Stimulated activated CD4-positive, alpha-beta T cell treated with anti-CD3 and anti-CD28 coated beads, Interleukin-15, amount 100 ng/mL, for 48 hours (primary cell): ENCODE measurements at regions not wholly inside any gene's neighbourhood (a gene's known extent, or its start where the extent isn't known, plus 50 kb on each side); places are given as distances from the start of the nearest gene placed in this dataset.

Source experiments
- DNase-seq, 2 donors: peaks; one replicate each; pipeline ENCODE4 v3.0.0-alpha.2; 2020; ENCODE audit warnings: low read depth in 2 of 2

DNA sequence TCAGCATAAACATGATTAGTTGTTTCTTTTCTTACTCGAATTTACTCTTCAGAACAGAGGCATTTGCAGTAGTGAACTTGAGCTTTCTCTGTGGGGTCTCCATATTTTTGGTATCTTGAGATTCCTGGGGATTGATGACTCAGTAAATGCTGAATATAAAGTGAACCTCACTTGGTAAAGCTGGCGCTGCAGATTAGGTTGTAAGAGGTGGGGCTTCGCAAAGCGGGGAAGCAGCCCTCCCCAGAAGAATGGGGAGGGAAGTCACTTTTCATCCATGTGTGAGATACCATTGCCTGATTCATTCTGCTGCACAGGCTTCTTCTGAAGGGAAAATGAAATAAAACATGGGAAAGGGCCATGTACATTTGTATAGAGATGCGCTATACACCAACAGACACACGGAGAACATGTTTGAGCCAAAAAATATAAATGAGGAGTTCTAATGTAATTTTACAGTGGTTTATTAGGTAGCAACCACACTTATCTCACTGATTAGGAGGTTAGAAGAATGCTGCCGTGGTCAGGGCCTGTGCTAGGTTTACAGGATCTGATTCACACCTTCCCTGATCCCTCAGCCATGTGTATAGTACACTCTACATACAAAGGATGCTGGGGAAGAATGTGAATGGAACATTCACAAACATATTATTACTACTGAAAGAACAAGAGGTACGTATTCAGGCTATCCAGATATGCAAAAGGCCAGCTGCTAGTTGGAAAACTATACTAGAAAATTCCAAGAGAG is 63.5 kb downstream of the DNTTIP2 start:
- no peak for DNase-seq

DNA sequence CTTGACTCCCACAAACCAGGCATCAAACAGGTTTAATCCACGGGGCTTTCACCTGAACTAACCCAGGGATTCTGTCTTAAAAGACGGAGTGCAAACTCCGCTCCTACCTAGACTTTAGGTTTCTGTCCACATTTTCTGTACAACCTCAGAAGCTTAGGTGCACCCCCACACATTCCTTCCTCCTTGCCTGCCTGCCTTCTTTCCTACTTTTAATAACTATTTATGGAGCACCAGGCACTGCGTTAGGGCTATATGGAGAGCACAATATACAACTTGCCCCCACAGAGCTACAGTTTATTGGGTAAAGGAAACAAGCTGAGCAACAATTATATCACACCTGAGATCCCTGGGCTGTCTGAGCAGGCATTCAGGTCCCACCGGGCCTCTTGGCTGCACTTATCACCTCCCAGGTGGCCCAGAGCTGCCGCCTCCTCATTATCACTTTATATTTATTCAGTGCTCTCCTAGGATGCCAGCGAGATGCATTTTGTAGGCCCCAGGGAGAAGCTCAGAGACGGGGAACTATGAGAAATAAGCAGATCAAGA is 64.1 kb downstream of the DNTTIP2 start:
- no peak for DNase-seq

DNA sequence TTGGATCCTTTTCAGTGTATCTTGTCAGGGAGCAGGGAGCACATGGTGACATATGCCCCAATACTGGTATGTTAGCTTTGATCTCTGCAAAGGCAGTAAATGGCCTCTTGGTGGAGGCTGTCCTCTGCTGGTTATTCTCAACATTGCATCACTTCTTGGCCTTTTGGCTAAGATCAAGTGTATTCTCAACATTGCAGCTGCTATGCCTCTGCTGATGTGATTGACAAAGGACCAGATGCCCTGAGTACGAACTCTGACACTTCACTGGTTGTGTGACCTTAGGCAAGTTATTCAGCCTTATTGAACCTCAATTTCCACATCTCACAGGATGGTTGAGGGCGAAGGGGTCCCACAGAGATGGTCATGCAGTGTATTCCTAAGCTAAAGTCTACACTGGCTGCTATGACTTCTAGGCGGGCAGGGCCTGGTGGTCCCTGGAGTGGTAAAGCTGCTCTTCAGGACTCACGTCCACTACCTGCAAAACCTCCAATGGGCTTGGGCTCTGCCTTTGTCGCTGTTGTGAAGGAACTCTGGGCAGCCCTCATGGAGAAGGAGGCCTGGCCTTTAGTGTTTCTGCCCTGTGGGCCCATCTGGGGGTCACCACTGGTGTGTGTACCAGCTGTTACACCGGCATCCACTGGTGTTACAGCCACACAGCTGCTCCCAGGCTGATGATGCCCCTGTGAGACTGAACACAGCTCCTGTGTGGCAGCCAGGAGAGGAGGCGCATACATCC is 64.8 kb downstream of the DNTTIP2 start:
- DNase-seq = peak; percentile 11 to 40

DNA sequence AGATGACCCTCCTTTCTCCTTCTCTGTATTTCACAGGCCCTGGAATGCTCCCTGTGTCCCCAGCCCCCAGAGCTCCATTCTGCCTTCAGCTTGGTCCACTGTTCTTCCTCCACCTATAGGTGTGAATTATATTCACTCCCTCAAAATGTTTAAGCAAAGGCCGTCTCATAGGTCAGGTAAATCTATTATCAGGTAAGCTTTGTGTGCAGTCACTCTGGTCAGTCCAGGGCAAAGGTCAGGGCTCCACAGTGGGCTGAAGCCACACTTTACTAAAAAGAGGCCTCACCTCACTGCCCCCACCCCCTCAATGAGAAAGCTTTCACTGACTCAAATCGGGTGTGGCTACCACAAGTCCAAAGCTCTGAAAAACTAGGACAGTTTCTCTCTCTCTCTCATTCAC is 65.9 kb downstream of the DNTTIP2 start:
- DNase-seq = no peak

DNA sequence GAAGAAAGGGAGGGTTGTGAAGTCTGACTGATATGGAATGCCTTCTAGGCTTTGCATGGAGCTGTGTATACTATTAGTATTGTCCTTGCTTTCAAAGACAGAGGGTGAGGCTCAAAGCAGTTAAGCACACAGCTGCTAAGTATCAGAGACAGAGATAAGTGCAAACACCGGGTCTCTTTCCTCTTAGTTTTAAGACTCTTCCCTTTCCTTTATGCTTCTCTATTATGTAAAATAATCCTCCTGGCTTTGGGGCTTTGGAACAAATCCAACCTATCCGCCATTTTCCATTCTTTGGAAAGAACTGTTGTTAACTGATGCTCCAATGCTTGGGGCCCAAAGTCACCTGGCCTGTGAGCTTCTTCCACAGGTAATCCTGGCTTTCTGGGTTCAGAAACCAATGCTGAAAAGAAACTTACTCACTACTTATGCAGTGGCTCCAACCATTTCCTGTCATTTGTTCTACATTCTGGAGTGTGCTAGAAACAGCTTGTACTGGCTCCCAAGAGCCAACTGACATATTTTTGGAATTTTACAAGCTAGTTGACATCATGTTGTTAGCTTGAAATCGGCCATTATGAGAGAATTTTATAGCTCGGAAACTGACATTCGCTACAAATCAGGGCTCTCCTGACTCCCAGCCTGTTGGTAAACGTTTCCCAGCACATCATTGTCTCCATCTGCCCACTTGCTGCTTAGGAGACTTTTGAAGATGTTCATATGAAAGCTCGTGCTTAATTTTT is 67.5 kb downstream of the DNTTIP2 start:
- no peak for DNase-seq

DNA sequence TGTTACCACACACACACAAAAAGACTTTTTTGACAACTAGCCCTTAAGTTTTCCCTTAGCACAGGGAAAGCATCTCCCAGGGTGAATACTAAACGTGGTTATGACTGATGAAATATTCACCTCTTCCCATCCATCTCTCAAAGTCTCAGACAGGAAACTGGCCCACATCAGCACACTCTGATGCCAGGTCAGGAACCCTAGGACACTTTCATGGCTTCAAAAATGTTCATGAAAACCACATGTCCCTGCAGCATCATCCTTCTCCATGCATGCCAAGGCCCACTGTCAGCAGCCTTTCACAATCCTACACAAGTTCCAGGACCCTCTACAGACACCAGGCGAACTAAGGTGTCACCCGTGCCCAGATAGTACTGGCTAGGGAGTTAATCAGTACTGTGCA is 68.7 kb downstream of the DNTTIP2 start:
- DNase-seq = no peak

DNA sequence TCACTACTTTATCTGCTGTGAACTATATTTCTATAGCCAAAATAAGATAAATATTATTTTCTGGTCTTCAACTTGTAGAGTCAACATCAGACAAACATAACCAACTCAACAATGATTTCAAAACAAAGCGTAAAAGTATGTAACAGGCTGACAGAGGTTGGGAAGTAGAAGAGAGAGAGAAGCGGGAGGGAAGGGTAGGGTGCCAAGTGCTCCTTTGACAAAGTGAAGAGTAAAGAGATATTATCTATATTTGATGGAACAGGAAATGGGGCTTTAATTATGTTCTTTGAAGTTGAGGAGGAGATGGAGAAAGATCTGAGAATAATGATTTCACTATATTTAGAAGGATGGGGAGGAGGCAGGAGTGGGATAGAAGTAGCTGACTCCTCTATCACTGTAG is 70.1 kb downstream of the DNTTIP2 start:
- DNase-seq = no peak

DNA sequence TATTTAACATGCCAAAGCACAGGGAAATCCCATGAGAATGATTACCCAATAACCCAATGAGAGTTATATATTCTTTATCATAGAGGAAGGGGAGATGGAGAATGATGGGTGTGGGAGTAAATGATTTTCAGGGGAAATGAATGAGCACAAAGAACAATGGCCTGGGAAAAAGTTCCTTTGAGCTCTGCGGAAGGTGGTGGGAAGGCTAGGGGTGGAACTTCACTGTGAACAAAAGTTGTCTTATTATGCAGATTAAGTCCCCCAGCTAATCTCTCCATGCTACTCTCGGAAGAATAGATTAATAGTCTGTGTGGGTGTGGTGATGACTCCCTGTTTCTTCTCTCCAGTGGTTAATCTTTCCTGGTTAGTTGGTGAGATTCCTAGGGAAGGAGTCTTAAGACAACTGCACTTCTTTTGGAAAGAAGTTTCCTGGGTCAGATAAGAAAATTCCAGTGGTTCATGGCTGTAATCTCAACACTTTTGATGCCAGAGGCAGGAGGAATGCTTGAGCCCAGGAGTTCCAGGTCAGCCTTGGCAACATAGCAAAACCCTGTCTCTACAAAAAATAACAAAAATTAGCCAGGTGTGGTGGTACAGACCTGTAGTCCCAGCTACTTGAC is 71.6 kb downstream of the DNTTIP2 start:
- no peak for DNase-seq

DNA sequence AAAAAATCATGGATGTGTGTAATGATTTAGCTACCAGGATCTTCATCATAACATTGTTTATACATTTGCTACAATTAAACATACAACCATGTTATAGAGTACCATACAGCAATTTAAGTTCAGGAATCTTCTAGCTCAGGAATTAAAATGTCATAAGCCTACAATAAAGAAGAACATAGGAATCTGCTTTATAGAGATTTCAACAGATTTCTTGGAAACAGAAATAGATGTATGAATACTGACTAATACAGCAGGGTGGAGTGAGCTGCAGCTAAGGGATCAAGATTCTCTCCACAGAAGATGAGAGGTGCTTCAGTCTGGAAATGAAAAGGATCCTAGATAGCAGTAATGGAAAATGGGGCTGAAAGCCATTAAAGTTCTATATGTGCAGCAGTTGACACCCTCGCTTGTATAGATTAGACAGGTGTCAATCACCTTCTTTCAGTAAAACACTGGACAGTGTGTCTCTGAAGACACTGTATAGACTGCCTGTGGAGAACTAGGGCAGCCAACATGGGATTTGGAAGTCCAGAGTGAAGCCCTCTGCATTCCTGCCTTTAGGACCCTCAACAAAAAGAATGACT is 73.9 kb downstream of the DNTTIP2 start:
- no peak for DNase-seq

DNA sequence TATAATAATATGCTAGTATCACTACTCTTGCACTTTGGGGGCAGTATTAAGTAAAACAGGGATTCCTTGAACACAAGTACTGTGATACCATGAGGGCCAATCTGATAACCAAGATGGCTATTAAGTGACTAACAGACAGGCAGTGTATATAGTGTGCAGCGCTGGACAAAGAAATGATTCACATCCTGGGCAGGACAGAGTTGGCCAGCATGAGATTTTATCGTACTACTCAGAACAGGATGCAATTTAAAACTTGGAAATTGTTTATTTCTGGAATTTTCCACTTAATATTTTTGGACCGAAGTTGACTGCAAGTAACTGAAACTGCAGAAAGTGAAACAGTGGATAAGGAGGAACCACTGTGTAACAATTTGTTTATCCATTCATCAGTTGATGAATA is 74.6 kb downstream of the DNTTIP2 start:
- DNase-seq = no peak

DNA sequence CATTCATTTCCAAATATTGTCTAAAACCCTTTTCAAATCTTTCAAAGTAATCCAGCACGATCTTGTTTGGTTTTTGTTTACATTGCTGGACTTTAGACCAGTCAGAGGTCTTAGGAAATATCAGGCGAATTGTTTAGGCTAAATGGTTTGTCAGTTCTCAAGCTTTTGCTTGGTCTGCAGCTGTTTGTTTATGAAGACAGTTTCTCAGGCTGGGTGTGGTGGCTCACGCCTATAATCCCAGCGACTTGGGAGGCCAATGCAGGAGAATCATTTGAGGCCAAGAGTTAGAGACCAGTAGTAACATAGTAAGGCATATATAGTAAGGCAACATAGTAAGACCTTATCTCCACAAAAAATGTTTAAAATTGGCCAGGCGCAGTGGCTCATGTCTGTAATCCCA is 77.5 kb downstream of the DNTTIP2 start:
- no peak for DNase-seq

DNA sequence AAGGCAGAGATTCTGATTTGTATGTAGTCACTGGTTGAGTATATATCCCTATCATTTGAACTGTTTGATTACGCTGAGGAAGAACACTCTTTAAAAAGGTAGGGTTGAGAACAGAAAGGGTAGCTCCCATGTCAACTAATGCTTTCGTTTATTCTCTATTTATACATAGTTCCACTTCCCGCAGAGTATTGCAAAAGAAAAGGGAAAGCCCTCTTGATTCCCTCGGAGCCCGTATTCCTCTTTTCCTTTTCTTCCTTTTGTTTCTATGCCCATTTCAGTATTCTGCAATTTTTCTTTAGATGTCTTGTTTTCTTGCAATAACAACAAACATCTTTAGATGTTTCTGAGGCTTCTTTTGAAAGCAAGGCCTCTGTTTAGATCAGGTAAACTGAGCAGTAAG is 78.2 kb downstream of the DNTTIP2 start:
- DNase-seq = no peak

DNA sequence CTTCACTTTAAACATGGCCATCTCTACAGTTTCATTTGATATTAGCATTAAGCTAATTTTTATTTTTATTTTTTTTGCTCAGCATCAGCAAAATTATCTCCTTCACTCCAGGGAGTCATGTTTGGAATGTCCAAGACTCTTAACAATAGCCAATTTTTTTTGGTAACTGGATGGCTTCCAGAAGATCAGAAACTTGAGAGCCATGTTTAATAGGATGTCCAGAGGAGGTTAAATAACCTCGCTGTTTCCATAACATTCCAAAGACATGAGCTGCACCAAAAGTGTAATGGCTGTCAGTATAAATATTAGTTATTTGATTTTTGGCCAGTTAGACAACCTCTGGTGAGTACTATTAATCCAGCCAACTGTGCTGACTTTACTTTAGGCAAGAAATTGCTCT is 80.7 kb downstream of the DNTTIP2 start:
- DNase-seq = no peak

DNA sequence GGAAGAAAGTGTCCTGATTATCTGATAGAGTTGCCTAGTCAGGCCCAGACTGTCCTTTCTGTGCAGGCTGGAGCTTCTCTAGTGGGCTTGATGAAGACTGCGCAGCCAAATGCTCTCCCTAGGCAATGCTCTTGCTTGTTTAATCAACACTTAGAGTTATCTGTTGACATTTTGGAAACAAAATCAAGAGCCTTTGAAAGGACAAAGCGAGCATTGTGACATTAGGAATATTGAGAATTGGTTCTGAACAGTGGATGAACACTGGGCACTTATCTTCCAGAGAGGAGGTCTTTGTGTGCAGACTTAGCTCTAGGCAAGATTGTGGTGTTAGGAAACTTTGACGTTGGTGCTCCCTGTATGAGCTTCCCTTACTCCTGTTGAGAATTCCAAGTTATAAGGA is 94.5 kb downstream of the DNTTIP2 start:
- no peak for DNase-seq

DNA sequence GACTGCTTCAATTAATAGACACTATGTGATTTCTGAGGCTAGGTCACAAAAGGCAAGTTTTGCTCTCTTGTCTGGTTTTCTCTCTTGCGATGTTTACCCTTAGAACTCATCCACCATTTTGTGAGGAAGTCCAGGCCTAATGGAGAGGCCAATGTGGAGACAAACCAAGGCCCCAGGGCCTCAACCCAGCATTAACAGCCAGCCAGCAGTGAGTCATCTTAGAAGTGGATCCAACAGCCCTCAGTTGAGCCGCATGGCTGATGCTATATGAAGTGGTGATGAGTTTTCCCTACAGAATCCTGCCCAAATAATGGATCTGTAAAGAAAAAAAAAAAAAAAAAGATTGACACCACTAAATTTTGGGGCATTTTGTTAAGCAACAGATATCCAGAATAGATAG is 95.1 kb downstream of the DNTTIP2 start:
- no peak for DNase-seq

DNA sequence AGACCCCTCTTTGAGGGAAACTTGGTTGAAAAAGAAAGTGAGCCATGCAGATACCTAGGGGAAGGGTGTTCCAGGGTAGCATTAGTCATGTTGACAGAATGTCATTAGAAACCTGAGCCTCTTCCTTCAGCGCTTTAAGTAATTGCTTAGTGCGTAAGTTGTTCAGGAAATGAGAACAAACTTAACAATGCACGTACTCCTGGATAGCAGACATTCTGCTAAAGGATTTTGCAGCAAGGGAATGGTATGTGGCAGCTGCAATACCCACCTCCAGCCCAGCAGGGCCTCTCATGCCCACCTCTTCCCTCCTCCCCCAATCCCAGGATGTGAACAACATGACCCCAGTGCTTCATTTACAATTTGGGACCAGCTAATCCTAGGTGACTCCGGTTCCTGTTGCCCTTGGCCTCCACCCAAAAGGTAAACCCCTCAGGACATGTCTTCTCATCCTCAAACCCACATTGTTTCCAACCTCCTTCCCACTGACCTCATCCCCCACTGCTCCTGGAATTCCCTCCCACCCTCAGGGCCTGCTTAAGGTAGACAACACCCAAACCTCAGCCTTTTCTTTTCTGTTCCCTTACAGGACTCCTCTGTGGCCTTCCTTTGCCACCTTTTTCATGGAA is 98.0 kb upstream of the BCAR3 start:
- no peak for DNase-seq

DNA sequence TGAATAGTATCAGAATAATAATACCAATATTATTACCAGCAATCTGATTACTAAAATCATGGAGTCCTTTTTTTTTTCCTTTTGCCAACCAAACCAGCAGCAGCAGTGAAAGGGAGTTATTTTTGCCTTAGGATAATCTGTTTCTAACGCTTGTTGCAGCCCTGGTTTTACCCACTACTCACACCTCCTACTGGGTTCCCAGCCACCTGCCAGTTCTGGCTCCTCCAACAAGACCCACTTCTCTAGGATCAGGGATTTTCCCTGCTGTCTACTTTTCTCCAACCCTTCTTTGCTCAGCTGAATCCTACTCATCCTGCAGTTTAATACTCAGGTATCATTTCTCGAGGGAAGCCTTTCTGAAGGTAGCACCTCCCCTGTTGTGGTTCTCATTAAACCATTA is 96.8 kb upstream of the BCAR3 start:
- DNase-seq = no peak

DNA sequence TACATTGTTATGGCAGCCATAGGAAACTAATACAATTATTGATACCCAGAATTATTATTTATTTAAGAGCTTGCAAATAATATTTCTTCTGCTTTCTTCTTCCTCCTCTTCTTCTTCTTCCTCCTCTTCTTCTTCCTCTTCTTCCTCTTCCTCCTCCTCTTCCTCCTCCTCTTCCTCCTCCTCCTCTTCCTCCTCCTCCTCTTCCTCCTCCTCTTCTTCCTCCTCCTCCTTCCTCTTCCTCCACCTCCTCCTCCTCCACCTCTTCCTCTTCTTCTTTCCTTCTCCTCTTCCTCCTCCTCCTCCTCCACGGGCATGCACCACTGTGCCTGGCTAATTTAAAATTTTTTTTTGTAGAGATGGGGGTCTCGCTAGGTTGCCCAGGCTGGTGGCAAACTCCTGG is 95.6 kb upstream of the BCAR3 start:
- DNase-seq = no peak

DNA sequence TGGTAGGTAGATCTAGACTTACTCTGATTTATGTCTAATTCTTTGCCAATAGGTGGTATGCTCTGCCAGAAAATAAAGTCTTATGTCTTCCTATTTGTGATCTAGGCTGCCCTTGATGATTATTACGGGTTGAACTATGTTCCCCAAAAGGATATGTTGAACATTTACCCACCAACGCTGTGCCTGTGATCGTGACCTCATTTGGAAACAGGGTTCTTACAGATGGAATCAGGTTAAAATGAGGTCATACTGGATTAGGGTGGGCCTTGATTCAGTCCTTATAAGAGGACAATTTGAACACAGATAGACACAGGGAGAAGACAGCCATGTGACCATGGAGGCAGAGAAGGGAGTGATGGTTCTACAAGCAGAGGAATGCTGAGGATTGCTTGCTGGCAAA is 95.1 kb upstream of the BCAR3 start:
- no peak for DNase-seq

DNA sequence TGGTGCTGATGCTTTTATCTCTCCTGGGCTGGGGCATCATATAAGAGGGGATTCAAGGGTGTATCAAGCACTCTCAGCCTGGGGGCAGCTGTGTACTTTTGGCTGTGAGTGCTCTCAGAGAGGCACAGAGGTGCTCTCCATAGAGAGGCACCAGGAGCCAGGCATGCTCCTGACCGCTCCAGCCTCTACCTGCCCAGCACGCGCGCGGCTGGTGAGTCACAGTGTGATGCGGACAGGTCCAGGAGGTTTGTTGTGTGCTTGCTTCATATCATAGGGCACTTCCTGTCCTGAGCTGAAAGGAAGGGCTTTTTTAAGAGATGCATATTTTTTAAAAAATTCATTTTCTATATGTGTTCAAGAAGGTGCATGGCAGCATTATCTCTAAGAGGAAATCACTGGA is 93.6 kb upstream of the BCAR3 start:
- DNase-seq = no peak

DNA sequence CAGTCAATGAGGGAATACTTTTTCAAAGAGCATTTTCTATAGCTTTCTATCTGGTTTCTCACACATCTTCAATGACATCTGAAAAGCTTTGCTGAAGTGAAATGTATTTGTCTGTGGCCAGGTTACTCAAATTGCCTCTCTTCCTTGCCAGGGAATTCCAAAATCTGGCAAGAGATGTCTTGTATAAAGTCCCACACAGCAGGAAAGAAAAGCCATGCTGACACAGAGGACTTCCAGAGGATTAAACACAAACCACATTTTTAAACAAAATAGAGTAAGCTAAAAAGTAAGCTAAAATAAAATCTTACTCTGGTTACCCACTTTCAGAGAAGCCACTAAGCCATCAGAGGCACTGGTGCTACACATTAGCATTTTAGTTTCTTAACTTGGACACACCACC is 93.1 kb upstream of the BCAR3 start:
- DNase-seq = no peak
